ENCODE measurements at regions not wholly inside any gene's neighbourhood (a gene's known extent, or its start where the extent isn't known, plus 50 kb on each side); places are given as distances from the start of the nearest gene placed in this dataset.

GRCh38 chr1:223014142-223014873, 128.7 kb downstream of the TLR5 start:
- H3K9ac ChIP-seq (ENCODE audit: control insufficient read depth, extremely low read depth, insufficient read depth, low read length) = no peak overlapping the region

GRCh38 chr1:223016381-223016780, 126.7 kb downstream of the TLR5 start:
- no peak overlapping the region for H3K9ac ChIP-seq (ENCODE audit: control insufficient read depth, extremely low read depth, insufficient read depth, low read length)
- TF ChIP-seq CTCF (optimal IDR thresholded peaks at IDR 0.05 in 1 of 3, IDR thresholded peaks at IDR 0.05 in 1 of 3, conservative IDR thresholded peaks at IDR 0.05 in 1 of 3; ENCODE audit: extremely low read depth in 1 of 3, insufficient read depth in 2 of 3, low read length in 3 of 3) (no peak), EZH2 (IDR thresholded peaks at IDR 0.05; ENCODE audit: low read length) (no peak)
- no peak overlapping the region for H3K4me3 ChIP-seq (ENCODE audit: control insufficient read depth in 2 of 3, extremely low read depth in 1 of 3, insufficient read depth in 2 of 3, low read depth in 1 of 3, low read length in 3 of 3)
- H3K27ac ChIP-seq (ENCODE audit: control insufficient read depth, insufficient read depth, low read length) = no peak overlapping the region
- DNase-seq (ENCODE audit: low read depth, low spot score) (no peak), FAIRE-seq (no peak)
- H3K4me2 ChIP-seq (ENCODE audit: control insufficient read depth, extremely low read depth, insufficient read depth, low read depth, low read length) = no peak overlapping the region
- peaks cover under 1% of the 10 kb centered on the region for H3K4me1 ChIP-seq (ENCODE audit: control insufficient read depth, extremely low read depth, insufficient read depth, low read length)
- dilution Hi-C loops (cut with MboI; ENCODE audit: extremely low pct_ligation_motif_present, low sequenced_read_pairs) = no loop called here
- H4K20me1 ChIP-seq (ENCODE audit: control insufficient read depth, extremely low read depth, insufficient read depth, low read length) = no peaks in the 10 kb centered on the region
- no peaks in the 10 kb centered on the region for H3K9me3 ChIP-seq (ENCODE audit: control insufficient read depth, low read depth, low read length)
- no peaks in the 10 kb centered on the region for H3K27me3 ChIP-seq (ENCODE audit: control insufficient read depth, extremely low read depth, insufficient read depth, low read length)
- H3K9me1 ChIP-seq (ENCODE audit: control insufficient read depth, extremely low read depth, insufficient read depth, low read length) = no peaks in the 10 kb centered on the region
- no peaks in the 10 kb centered on the region for H3K36me3 ChIP-seq (ENCODE audit: control insufficient read depth in 2 of 2, extremely low read depth in 1 of 2, insufficient read depth in 2 of 2, low read length in 2 of 2)
- no peaks in the 10 kb centered on the region for H3K79me2 ChIP-seq (ENCODE audit: control insufficient read depth, insufficient read depth, low read length)
- no peak overlapping the region for H2AFZ ChIP-seq (ENCODE audit: control insufficient read depth, low read length)

More at GRCh38 chr1:223014142-223014873, 128.7 kb downstream of the TLR5 start:
- Histone ChIP-seq H3K27ac (ENCODE audit: control insufficient read depth, insufficient read depth, low read length) (no peak overlapping the region), H2AFZ (ENCODE audit: control insufficient read depth, low read length) (no peak overlapping the region), H3K9me3 (ENCODE audit: control insufficient read depth, low read depth, low read length) (no peaks in the 10 kb centered on the region), H3K79me2 (ENCODE audit: control insufficient read depth, insufficient read depth, low read length) (no peaks in the 10 kb centered on the region), H3K4me3 (ENCODE audit: control insufficient read depth in 2 of 3, extremely low read depth in 1 of 3, insufficient read depth in 2 of 3, low read depth in 1 of 3, low read length in 3 of 3) (no peak overlapping the region), H4K20me1 (ENCODE audit: control insufficient read depth, extremely low read depth, insufficient read depth, low read length) (no peaks in the 10 kb centered on the region), H3K27me3 (ENCODE audit: control insufficient read depth, extremely low read depth, insufficient read depth, low read length) (no peaks in the 10 kb centered on the region), H3K4me2 (ENCODE audit: control insufficient read depth, extremely low read depth, insufficient read depth, low read depth, low read length) (no peak overlapping the region), H3K9me1 (ENCODE audit: control insufficient read depth, extremely low read depth, insufficient read depth, low read length) (no peaks in the 10 kb centered on the region), H3K36me3 (ENCODE audit: control insufficient read depth in 2 of 2, extremely low read depth in 1 of 2, insufficient read depth in 2 of 2, low read length in 2 of 2) (no peaks in the 10 kb centered on the region), H3K4me1 (ENCODE audit: control insufficient read depth, extremely low read depth, insufficient read depth, low read length) (peaks cover 5% of the 10 kb centered on the region)
- no peak for FAIRE-seq
- no peak for TF ChIP-seq CTCF (optimal IDR thresholded peaks at IDR 0.05 in 1 of 3, IDR thresholded peaks at IDR 0.05 in 1 of 3, conservative IDR thresholded peaks at IDR 0.05 in 1 of 3; ENCODE audit: extremely low read depth in 1 of 3, insufficient read depth in 2 of 3, low read length in 3 of 3)
- TF ChIP-seq EZH2 (IDR thresholded peaks at IDR 0.05; ENCODE audit: low read length) = no peak
- dilution Hi-C loops (cut with MboI; ENCODE audit: extremely low pct_ligation_motif_present, low sequenced_read_pairs) = no loop called here
- no peak for DNase-seq (ENCODE audit: low read depth, low spot score)

All from keratinocyte (primary cell).